ENCODE measurements at regions not wholly inside any gene's neighbourhood (a gene's known extent, or its start where the extent isn't known, plus 50 kb on each side); places are given as distances from the start of the nearest gene placed in this dataset.

DNA sequence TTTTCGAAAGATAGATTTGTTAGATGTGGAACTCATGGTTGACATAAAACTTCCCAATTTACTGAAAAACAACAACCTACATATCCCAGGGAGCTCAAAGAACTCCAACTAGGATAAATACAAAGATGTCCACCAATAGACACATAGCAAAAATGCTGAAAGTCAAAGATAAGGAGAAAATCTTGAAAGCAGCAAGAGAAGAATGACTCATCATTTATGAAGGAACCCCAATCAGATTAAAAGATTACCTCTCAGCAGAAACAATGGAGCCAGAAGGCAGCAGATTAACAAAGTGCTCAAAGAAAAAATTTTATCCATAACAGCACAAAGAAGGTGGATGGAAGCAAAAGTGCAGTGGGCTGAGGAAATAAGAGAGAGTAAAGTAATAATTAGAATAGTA lies 908.6 kb downstream of the SORCS3 start:
- Histone ChIP-seq H3K36me3 (no peaks in the 10 kb centered on the region), H3K27me3 (replicated peaks; ENCODE audit: insufficient read depth) (no peaks in the 10 kb centered on the region), H3K27ac (no peak overlapping the region), H3K4me3 (no peak overlapping the region), H3K4me1 (replicated peaks) (no peaks in the 10 kb centered on the region), H3K9me3 (no peaks in the 10 kb centered on the region)
- DNase-seq (ENCODE audit: low spot score): no peak
- no peak for TF ChIP-seq POLR2AphosphoS5 (IDR thresholded peaks at IDR 0.05)
- no peak for TF ChIP-seq CTCF (IDR thresholded peaks at IDR 0.05)
- 95% methylated on average over 1 of the region's 1 CpG for WGBS
- intact Hi-C loops (cut with DNase I): no loop called here

- TF ChIP-seq CTCF (IDR thresholded peaks at IDR 0.05) (no peak), POLR2AphosphoS5 (IDR thresholded peaks at IDR 0.05) (no peak)
- no peak for DNase-seq (ENCODE audit: low spot score)
These were observed 904.0 kb downstream of the SORCS3 start for GRCh38 chr10:105545101-105545500.

GRCh38 chr10:105540381-105540780 lies 899.3 kb downstream of the SORCS3 start:
- Histone ChIP-seq H3K27ac (no peak overlapping the region), H3K9me3 (no peaks in the 10 kb centered on the region), H3K4me1 (replicated peaks) (no peaks in the 10 kb centered on the region), H3K27me3 (replicated peaks; ENCODE audit: insufficient read depth) (no peaks in the 10 kb centered on the region), H3K36me3 (no peaks in the 10 kb centered on the region), H3K4me3 (no peak overlapping the region)
- intact Hi-C loops (cut with DNase I): no loop called here
- WGBS: 60% methylated on average over 2 of the region's 2 CpGs
- DNase-seq (ENCODE audit: low spot score): no peak
- TF ChIP-seq POLR2AphosphoS5 (IDR thresholded peaks at IDR 0.05) (no peak), CTCF (IDR thresholded peaks at IDR 0.05) (no peak), POLR2A (IDR thresholded peaks at IDR 0.05) (no peak)

More at GRCh38 chr10:105545101-105545500, 904.0 kb downstream of the SORCS3 start:
- Histone ChIP-seq H3K36me3 (no peaks in the 10 kb centered on the region), H3K4me1 (replicated peaks) (no peaks in the 10 kb centered on the region), H3K27me3 (replicated peaks; ENCODE audit: insufficient read depth) (no peaks in the 10 kb centered on the region), H3K4me3 (no peak overlapping the region), H3K9me3 (no peaks in the 10 kb centered on the region), H3K27ac (no peak overlapping the region)
- intact Hi-C loops (cut with DNase I): no loop called here

DNA sequence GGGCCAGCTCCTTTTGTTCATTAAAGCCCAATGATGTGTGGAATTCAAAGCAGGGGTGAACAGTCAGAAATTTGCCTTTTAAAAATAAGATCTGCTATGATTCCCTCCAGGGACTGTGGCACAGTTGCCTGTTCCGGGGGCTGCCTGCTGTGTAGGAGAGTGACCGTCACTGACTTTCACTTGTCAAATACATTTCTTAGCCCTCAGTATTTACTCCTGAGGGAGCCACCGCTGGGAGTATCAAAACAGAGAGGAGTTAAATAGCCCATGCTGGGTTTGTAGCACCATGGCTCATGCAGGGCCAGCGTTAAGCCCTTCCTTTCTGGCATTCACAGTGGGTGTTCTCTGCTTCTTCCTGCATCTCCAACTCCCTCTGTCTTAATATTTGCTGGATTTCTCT lies 897.8 kb downstream of the SORCS3 start:
- no peak for DNase-seq (ENCODE audit: low spot score)
- no peaks in the 10 kb centered on the region for H3K4me1 ChIP-seq (replicated peaks)
- no peak overlapping the region for H3K4me3 ChIP-seq
- intact Hi-C loops (cut with DNase I): no loop called here
- TF ChIP-seq CTCF (IDR thresholded peaks at IDR 0.05) (no peak), POLR2AphosphoS5 (IDR thresholded peaks at IDR 0.05) (no peak), POLR2A (IDR thresholded peaks at IDR 0.05) (no peak)
- WGBS: 9% methylated on average over 4 of the region's 4 CpGs
- H3K36me3 ChIP-seq: no peaks in the 10 kb centered on the region
- H3K9me3 ChIP-seq: no peaks in the 10 kb centered on the region
- H3K27ac ChIP-seq: no peak overlapping the region
- H3K27me3 ChIP-seq (replicated peaks; ENCODE audit: insufficient read depth): no peaks in the 10 kb centered on the region

DNA sequence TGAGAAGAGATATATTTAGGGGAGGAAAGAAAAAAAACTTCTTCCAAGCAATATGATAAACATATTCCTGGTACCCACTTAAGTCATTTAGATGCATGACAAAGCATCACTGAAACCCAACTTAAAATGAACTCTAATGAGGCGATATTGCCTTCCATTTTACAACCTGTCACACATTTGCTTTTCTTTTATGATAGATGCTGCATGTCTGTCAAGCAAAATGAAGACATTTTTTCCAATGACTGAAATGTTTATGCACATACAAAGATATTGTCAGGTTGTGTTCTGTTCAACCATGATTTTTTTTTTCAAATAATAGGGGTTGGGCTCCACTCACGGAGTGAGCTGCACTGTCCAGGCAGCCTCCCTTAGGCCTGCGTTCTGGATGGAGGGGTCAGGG lies 894.4 kb downstream of the SORCS3 start:
- Histone ChIP-seq H3K36me3 (no peaks in the 10 kb centered on the region), H3K27ac (no peak overlapping the region), H3K9me3 (no peaks in the 10 kb centered on the region), H3K27me3 (replicated peaks; ENCODE audit: insufficient read depth) (no peaks in the 10 kb centered on the region), H3K4me1 (replicated peaks) (no peaks in the 10 kb centered on the region), H3K4me3 (no peak overlapping the region)
- no peak for DNase-seq (ENCODE audit: low spot score)
- 76% methylated on average over 3 of the region's 3 CpGs for WGBS
- intact Hi-C loops (cut with DNase I): no loop called here
- TF ChIP-seq CTCF (IDR thresholded peaks at IDR 0.05) (no peak), POLR2A (IDR thresholded peaks at IDR 0.05) (no peak)
